Lower lobe of right lung (tissue), 2 donors: ENCODE measurements at regions not wholly inside any gene's neighbourhood (a gene's known extent, or its start where the extent isn't known, plus 50 kb on each side); places are given as distances from the start of the nearest gene placed in this dataset.

Experiments
- ATAC-seq, 2 donors: fragments of 200-7000 bp; cut with Tn5 transposase; one replicate each; pipeline ENCODE4 v1.9.1; 2020 to 2022; ENCODE audit warnings: mild to moderate bottlenecking in 2 of 2, moderate library complexity in 2 of 2
- DNase-seq: peaks from one replicate; pipeline ENCODE4 v3.0.0-alpha.2; 2020
- H3K27ac ChIP-seq: fragments of 200-600 bp; one replicate; pipeline ENCODE4 v1.8.0; 2022
- H3K27me3 ChIP-seq: fragments of 200-600 bp; one replicate; pipeline ENCODE4 v1.8.0; 2022; ENCODE audit warnings: low read depth
- H3K36me3 ChIP-seq: fragments of 200-600 bp; one replicate; pipeline ENCODE4 v1.8.0; 2022; ENCODE audit warnings: mild to moderate bottlenecking
- H3K4me1 ChIP-seq: fragments of 200-600 bp; one replicate; pipeline ENCODE4 v1.8.0; 2022
- H3K4me3 ChIP-seq: fragments of 200-600 bp; one replicate; pipeline ENCODE4 v1.8.0; 2022; ENCODE audit warnings: mild to moderate bottlenecking
- H3K9me3 ChIP-seq: fragments of 200-600 bp; one replicate; pipeline ENCODE4 v1.8.0; 2022
- CTCF ChIP-seq: fragments of 200-600 bp; IDR thresholded peaks from one replicate; pipeline ENCODE4 v1.8.0; 2022; ENCODE audit warnings: antibody characterized with exemption, mild to moderate bottlenecking
- intact Hi-C: fragments of 100-400 bp; cut with DNase I; formaldehyde crosslinking; loops from one replicate; pipeline ENCODE4 v1.11.0; 2022
- donor health status: DM: no; HTN: yes; CAD: no; lungs with severe emphysema.

- intact Hi-C loops = no loop called here
- no peak for ATAC-seq
- TF ChIP-seq CTCF = no peak
- H3K4me1 ChIP-seq = no peaks in the 10 kb centered on the region
- DNase-seq = no peak
- H3K27ac ChIP-seq = no peak overlapping the region
- no peaks in the 10 kb centered on the region for H3K36me3 ChIP-seq
- H3K4me3 ChIP-seq = no peak overlapping the region
- no peaks in the 10 kb centered on the region for H3K27me3 ChIP-seq
- no peaks in the 10 kb centered on the region for H3K9me3 ChIP-seq
Measured at GRCh38 chr2:193279361-193279760, 1084.6 kb upstream of the TMEFF2 start.

GRCh38 chr2:193276988-193277387 is 1082.3 kb upstream of the TMEFF2 start:
- TF ChIP-seq CTCF = no peak
- no peaks in the 10 kb centered on the region for H3K36me3 ChIP-seq
- no peaks in the 10 kb centered on the region for H3K4me1 ChIP-seq
- H3K9me3 ChIP-seq = no peaks in the 10 kb centered on the region
- DNase-seq (no peak), ATAC-seq (no peak)
- H3K27ac ChIP-seq = no peak overlapping the region
- no peak overlapping the region for H3K4me3 ChIP-seq
- no peaks in the 10 kb centered on the region for H3K27me3 ChIP-seq
- intact Hi-C loops = no loop called here

- intact Hi-C loops = no loop called here
- no peak for DNase-seq
- Histone ChIP-seq H3K9me3 (no peaks in the 10 kb centered on the region), H3K4me3 (no peak overlapping the region), H3K36me3 (no peaks in the 10 kb centered on the region), H3K4me1 (no peaks in the 10 kb centered on the region), H3K27ac (no peak overlapping the region), H3K27me3 (no peaks in the 10 kb centered on the region)
- no peak for ATAC-seq
- TF ChIP-seq CTCF = no peak
Measured at GRCh38 chr2:193276560-193276959, 1081.8 kb upstream of the TMEFF2 start.

GRCh38 chr2:193276069-193276468 is 1081.3 kb upstream of the TMEFF2 start:
- no peak for TF ChIP-seq CTCF
- H3K4me1 ChIP-seq = no peaks in the 10 kb centered on the region
- DNase-seq = no peak
- H3K27me3 ChIP-seq = no peaks in the 10 kb centered on the region
- intact Hi-C loops = no loop called here
- ATAC-seq = no peak
- no peak overlapping the region for H3K4me3 ChIP-seq
- H3K9me3 ChIP-seq = no peaks in the 10 kb centered on the region
- no peaks in the 10 kb centered on the region for H3K36me3 ChIP-seq
- H3K27ac ChIP-seq = no peak overlapping the region

- ATAC-seq (no peak), DNase-seq (no peak)
- H3K4me3 ChIP-seq = no peak overlapping the region
- TF ChIP-seq CTCF = no peak
- no peak overlapping the region for H3K27ac ChIP-seq
- no peaks in the 10 kb centered on the region for H3K4me1 ChIP-seq
- H3K36me3 ChIP-seq = no peaks in the 10 kb centered on the region
- intact Hi-C loops = no loop called here
- no peaks in the 10 kb centered on the region for H3K9me3 ChIP-seq
- H3K27me3 ChIP-seq = no peaks in the 10 kb centered on the region
Measured at GRCh38 chr2:193272011-193272410, 1077.3 kb upstream of the TMEFF2 start.

GRCh38 chr2:193270816-193271215 is 1076.1 kb upstream of the TMEFF2 start:
- intact Hi-C loops = no loop called here
- Histone ChIP-seq H3K27ac (no peak overlapping the region), H3K4me3 (no peak overlapping the region), H3K9me3 (no peaks in the 10 kb centered on the region), H3K4me1 (no peaks in the 10 kb centered on the region), H3K36me3 (no peaks in the 10 kb centered on the region), H3K27me3 (no peaks in the 10 kb centered on the region)
- DNase-seq (no peak), ATAC-seq (no peak)
- no peak for TF ChIP-seq CTCF
